ENCODE measurements at regions not wholly inside any gene's neighbourhood (a gene's known extent, or its start where the extent isn't known, plus 50 kb on each side); places are given as distances from the start of the nearest gene placed in this dataset.
"Not testable (repeated sequence)": the region's sequence is repeated elsewhere in the genome, so short reads cannot be mapped to it uniquely, and the experiment has no call there.

DNA sequence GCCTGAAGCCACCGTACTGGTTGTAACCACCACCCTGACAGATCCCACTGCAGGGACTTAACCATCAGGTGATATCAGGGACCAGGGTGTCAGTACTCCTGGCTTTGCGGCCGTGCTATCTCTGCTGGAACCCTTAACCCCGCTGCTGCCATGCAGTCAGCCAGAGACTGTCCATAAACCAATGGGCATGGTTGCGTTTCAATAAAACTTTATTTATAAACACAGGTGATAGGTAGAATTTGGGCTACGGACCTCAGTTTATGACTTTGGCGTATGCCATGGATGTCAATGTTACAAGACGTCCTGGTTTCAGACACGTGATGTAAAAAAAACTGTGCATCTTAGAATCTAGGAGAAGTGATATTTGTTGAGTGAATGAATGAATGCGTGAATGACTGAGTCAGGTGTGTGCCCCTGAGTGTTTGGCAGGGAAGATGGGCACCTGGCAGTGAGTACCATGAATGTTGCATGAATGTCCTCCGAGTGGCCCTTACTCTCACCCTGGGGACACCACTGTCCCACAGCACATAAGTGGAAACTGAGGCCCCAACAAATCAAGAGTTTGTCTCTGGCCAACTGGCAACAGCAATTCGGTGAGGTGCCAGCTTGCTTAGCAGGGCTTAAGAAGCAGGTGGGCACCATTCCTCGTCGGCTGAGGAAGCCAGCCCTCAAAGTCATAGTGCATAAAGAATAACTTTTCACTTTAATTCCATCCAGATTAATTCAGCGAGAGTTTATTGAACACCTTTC, 64.0 kb upstream of the APCDD1L start:
- no peak for DNase-seq

- no peak for DNase-seq
Observed at GRCh38 chr20:58577871-58578598, 62.8 kb upstream of the APCDD1L start.

DNA sequence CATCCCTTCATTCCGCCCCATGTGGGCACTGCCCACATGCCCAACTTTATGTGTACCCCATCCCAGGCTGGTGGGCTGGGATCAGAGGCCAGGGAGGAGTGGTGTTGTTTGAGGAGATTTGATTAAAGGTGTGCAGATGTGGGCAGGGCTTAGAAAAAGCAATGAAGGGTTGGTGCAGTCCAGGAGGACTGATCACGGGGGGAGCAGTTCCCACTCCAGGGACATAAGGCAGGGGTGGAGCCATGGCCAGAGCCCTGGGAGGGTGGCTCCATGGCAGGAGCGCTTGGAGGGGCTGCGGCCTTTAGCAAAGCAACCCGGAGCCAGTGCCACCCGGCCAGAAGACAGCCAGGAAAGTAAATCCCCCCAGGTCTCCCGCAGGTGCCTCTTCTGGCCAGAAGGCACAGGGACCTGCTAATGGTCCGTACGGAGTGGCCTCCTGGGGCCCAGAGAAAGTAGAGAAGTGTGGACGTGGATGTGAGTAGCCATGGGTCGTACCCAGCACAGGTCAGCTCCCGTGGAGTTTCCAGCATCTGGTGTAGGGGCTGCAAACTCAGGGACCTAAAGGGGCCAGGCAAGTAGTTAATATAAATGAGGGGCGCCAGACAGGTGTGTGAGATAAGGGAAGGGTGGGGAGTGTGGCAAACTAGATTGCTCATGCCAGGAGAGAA, 62.1 kb upstream of the APCDD1L start:
- no peak for DNase-seq

DNA sequence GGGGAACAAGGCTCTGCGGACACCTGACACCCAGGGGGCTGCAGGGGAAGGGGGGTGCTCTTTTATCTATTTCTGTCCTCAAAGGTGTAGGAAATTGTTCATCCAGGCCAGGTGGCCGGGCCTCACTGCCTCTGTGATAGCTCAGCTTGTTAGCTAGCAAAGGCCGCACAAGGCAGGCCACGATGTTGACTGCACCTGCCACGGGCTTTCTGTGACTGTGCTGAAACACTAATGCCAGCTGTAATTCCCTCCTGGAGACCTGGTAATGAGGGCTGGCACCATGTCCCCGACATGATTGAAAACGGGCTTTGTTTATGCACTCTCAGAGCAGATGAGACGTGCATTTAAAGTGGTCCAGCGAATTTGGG, 61.4 kb upstream of the APCDD1L start:
- no peak for DNase-seq

GRCh38 chr20:58575776-58576602, 60.8 kb upstream of the APCDD1L start:
- no peak for DNase-seq

DNA sequence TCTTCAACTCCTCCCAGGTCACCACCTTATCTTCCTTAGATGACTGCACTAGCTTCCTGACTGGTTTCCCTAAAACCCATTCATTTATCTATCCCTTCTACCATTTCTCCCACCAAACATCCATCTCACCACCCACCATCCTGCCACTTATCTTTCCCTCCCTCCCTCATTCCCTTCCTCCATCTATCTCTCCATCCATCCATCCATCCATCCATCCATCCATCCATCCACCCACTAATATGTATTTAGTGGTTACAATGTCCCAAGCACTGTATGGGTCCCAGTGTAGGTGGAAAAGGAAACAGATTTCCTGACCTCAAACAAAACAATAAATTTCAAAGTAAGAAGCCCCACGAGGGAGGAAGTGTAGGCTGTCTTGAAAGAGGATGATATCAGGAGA, 59.3 kb upstream of the APCDD1L start:
- DNase-seq: no peak

GRCh38 chr20:58573986-58574385, 58.8 kb upstream of the APCDD1L start:
- no peak for DNase-seq

- DNase-seq: no peak
Observed at GRCh38 chr20:58573257-58573656, 58.1 kb upstream of the APCDD1L start.

- not testable (repeated sequence) for DNase-seq
Observed at GRCh38 chr20:58572428-58572763, 57.2 kb upstream of the APCDD1L start.

DNA sequence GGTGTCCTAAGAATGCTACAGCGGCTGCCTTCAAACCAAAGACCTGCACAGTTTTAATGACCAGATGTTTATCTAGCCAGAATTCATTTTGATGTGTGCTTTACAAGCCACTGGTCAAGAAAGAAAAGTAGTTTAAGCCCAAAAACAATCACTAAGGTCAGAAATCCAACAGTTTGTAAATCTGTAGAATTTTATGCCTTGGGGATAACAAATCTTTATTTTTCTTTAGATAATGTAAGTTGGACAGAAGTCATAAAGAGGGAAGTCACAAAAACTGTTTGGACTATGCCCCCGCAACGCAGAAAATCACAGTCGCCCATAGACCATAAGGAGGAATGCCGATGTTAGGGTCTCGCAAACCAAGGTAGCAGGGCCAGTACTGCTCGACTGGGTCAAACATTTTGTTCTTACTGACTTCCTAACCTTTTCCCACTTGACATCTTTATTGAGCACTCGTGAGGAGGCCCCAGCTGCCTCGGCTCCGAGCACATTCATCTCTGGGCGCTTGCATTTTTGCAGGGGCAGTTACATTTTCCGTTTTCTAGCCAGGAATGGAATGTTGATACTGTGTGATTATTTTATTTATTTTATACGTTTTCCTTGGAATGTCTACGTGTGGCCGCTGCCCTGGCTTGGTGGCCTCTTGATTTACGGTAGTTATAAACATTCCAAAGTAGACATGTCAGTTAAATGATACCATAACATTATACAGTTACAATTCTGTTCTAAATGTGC, 56.7 kb upstream of the APCDD1L start:
- no peak for DNase-seq

- DNase-seq: no peak
Observed at GRCh38 chr20:58571356-58571692, 56.1 kb upstream of the APCDD1L start.

GRCh38 chr20:58570204-58570859, 55.1 kb upstream of the APCDD1L start:
- no peak for DNase-seq

DNA sequence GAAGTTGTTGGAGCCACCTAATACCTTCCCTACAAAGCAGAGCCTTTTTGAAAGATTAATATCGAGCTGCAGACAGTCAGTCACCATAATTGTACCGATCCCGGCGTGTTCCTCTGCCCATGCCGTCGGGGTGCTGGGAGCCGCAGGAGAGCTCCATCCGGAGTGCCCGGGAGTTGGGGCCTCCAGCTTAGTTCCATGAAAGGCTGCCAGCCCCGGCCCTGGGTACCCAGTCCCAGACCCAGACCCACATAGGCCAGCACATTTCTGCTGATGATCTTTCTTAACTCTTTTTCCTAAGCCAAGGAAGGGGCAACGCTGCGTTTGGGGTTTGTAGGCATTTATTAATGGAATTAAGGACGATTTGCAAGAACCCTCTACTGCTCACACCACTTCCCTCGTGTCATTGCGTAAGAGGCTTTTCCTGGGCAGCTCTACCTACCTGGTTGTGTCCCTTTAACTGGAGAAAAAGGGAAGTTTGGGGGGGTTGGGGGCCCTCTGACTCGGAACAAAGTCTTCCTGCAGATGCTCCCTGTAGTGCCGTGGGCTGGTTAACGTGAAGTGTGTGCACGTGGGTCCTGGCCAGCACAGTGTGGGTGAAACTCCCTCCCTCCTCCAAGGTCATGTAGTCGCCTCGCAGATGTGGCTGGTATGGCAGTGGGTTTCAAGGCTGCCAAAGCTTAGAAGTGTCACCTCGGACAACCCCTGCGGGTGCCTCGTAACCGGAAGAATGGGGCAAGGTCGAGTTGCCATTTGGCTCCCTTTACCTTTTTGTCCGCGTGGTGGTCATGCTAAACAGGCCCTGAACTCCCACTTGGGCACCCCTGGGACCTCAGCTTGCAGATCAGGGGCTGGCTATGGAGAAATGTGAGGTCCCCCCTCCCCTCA, 54.3 kb upstream of the APCDD1L start:
- peak in 1 of 2 experiments; percentile 18 for DNase-seq

DNA sequence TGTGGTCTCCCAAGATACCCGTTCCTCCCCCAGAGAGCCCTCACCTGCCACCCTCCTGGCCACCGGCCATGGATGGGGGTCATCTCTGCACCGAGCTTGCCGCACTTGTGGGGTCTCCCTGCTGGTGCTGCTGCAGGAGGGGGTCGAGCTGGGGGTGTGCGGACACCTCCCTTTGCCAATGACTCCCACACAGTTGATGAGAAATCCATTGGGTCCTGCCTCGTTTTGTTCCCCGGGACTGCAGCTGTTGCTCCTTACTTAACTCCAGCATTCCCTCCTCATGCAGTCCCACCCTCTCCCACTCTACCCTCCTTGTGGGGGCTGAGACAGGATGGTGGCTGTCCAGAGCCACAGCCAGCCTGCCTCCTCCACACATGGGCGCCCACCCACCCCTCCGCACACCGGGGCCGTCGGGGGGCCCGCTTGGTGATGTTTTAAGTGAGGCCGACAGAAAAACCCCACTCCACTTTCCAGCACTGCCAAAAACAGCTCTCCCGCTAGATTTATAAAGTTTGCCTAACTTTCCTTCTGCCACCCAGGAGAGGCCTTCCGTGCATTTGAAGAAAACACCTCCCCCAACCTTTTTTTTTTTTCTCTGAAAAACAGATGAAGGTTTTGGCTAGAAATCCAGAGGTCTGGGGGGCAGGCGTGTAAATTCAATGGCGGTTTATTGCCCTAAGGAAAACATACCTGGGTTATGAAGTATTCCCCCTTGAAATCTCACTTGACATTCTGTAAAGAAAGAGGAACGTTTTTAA, 53.5 kb upstream of the APCDD1L start:
- DNase-seq: no peak

DNA sequence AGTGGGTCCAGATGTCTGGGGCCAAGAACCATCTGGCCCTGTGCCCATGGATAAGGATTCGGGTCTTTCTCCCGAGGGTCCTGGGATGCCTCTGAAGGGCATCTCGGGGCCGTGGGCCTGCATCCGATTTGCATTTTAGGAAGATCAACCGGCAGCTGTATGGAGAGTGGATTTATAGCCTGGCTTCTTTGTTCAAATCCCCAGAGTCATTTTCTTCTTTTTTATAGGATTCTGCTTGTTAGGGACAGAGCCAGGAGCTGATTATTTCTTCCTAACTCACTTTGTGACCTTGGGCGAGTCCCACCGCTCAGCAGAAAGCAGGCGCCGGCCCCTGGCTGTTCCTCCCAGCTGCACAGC, 52.9 kb upstream of the APCDD1L start:
- no peak for DNase-seq

- DNase-seq: no peak
Observed at GRCh38 chr20:58567437-58567836, 52.2 kb upstream of the APCDD1L start.

GRCh38 chr20:58566981-58567380, 51.8 kb upstream of the APCDD1L start:
- DNase-seq: no peak

DNA sequence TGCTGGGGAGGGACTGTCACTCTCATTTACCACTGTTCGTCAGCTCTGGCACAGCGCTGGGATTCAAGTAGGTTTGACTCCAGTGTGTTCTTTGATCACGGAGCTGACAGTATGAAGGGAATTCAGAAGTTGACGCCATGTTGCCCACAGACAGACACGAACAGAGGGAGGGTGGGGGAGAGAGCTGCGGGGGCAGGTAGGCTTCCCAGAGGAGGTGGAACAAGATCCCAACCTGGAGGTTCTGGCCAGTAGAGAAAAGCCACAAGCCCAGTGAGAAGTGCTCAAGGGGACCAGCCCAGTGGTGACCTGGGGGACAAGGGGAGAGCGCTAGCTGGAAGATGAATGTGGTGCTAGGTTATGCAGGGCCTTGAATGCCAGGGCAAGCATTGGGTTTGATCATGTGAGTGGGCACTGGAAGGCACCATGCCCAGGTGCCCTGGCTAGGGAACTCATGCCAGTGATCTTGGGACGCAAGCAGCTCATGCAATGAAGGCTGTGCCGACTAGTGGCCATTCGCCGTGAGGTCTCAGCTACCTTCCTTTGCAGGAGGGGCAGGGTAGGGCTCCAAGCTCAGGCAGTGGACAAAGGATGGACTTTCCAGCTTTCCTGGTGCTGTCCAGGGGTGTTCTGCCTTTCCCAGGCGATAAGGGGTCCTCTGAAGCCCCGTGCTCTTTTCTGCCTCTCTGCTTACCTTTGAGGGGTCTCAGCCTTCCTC, 50.4 kb upstream of the APCDD1L start:
- DNase-seq: no peak
